A549 (cell line): ENCODE measurements at regions not wholly inside any gene's neighbourhood (a gene's known extent, or its start where the extent isn't known, plus 50 kb on each side); places are given as distances from the start of the nearest gene placed in this dataset.

Experiments
- ATAC-seq, 2 experiments: fragments of 200-7000 bp in 1 of 2; fragments of >200 bp in 1 of 2; cut with Nextera tagmentation in 1 of 2; cut with Tn5 transposase in 1 of 2; 3 replicates each; pipeline versions ENCODE4 v1.8.0 to v1.9.1; 2018 to 2020; ENCODE audit warnings: mild to moderate bottlenecking in 1 of 2, moderate library complexity in 1 of 2
- CTCF ChIA-PET: fragments of 300-600 bp; sonication (Branson Sonifier 250); formaldehyde crosslinking; extraction: SDS; loops from one replicate; lab custom pipeline; 2021; ENCODE audit warnings: antibody characterized with exemption, inconsistent platforms; lab: Yijun Ruan, JAX
- POLR2A ChIA-PET: fragments of 350-600 bp; formaldehyde crosslinking; extraction: SDS; loops from one replicate; lab custom pipeline; 2021; ENCODE audit warnings: antibody characterized with exemption, inconsistent platforms; lab: Yijun Ruan, JAX
- DNase-seq, 2 experiments: peaks; one replicate each; pipeline versions ENCODE4 v3.0.0 to v3.0.0-alpha.2; 2011 to 2016; ENCODE audit warnings: low read depth in 1 of 2, low spot score in 1 of 2
- FAIRE-seq: peaks from 2 replicates; lab custom pipeline; 2011; peaks lifted over from hg19 to GRCh38; lab: Jason Lieb, UNC
- H3K27ac ChIP-seq, 2 experiments: fragments of >200 bp; sonication (Bioruptor Twin); formaldehyde crosslinking; 3 replicates each; pipeline ENCODE4 v1.5.1; 2016 to 2017
- H3K4me1 ChIP-seq: fragments of >200 bp; sonication (Bioruptor Twin); formaldehyde crosslinking; 3 replicates; pipeline ENCODE4 v1.6.1; 2016
- H3K4me2 ChIP-seq: fragments of >200 bp; sonication (Bioruptor Twin); formaldehyde crosslinking; 3 replicates; pipeline ENCODE4 v1.6.1; 2016
- H3K4me3 ChIP-seq: fragments of >200 bp; sonication (Bioruptor Twin); formaldehyde crosslinking; 3 replicates; pipeline ENCODE4 v1.5.1; 2016
- H3K9me3 ChIP-seq: fragments of >200 bp; sonication (Bioruptor Twin); formaldehyde crosslinking; 3 replicates; pipeline ENCODE4 v1.6.1; 2016
- CHD2 ChIP-seq: fragments of 150-350 bp; IDR thresholded peaks from 2 replicates; pipeline ENCODE4 v1.6.1; 2014; ENCODE audit warnings: low read length; ENCODE audit not compliant: partially characterized antibody
- EHF ChIP-seq: fragments of 250-450 bp; sonication (Bioruptor Pico); IDR thresholded peaks from 2 replicates; pipeline ENCODE4 v1.5.0; 2020; ENCODE audit warnings: mild to moderate bottlenecking
- FOSB ChIP-seq: fragments of 250-450 bp; sonication (Bioruptor Pico); IDR thresholded peaks from 2 replicates; pipeline ENCODE4 v1.5.0; 2020; ENCODE audit warnings: mild to moderate bottlenecking, moderate library complexity
- FOSL2 ChIP-seq, 2 experiments: fragments of 450-650 bp in 1 of 2; fragments of >200 bp in 1 of 2; sonication (Bioruptor Twin) in 1 of 2; formaldehyde crosslinking; IDR thresholded peaks; 2 replicates each; pipeline versions ENCODE4 v1.5.0 to v1.6.1; 2016 to 2020; ENCODE audit warnings: mild to moderate bottlenecking in 1 of 2, moderate library complexity in 1 of 2
- FOXS1 ChIP-seq: fragments of 250-450 bp; sonication (Bioruptor Pico); IDR thresholded peaks from 2 replicates; pipeline ENCODE4 v1.5.0; 2020; ENCODE audit warnings: mild to moderate bottlenecking, moderate library complexity
- GATA3 ChIP-seq: IDR thresholded peaks from 2 replicates; pipeline ENCODE4 v1.6.1; 2012; ENCODE audit warnings: borderline replicate concordance
- HDAC2 ChIP-seq: fragments of 200-600 bp; sonication (generic); IDR thresholded peaks from 2 replicates; pipeline ENCODE4 v1.6.1; 2016
- HOXA7 ChIP-seq: fragments of 250-450 bp; sonication (Bioruptor Pico); IDR thresholded peaks from 2 replicates; pipeline ENCODE4 v1.5.0; 2020; ENCODE audit warnings: mild to moderate bottlenecking, moderate library complexity
- HOXB13 ChIP-seq: fragments of 250-450 bp; sonication (Bioruptor Pico); IDR thresholded peaks from 2 replicates; pipeline ENCODE4 v1.5.0; 2020; ENCODE audit warnings: low read depth, mild to moderate bottlenecking, moderate library complexity
- HOXB5 ChIP-seq: fragments of 250-450 bp; sonication (Bioruptor Pico); IDR thresholded peaks from 2 replicates; pipeline ENCODE4 v1.5.0; 2020; ENCODE audit warnings: mild to moderate bottlenecking, moderate library complexity
- MAFK ChIP-seq: fragments of 450-650 bp; IDR thresholded peaks from 2 replicates; pipeline ENCODE4 v1.6.1; 2014; ENCODE audit not compliant: partially characterized antibody
- NR3C1 ChIP-seq: fragments of >200 bp; sonication (Bioruptor Twin); formaldehyde crosslinking; IDR thresholded peaks from 3 replicates; pipeline ENCODE4 v1.6.1; 2017
- SREBF2 ChIP-seq: fragments of 450-650 bp; IDR thresholded peaks from 2 replicates; pipeline ENCODE4 v1.6.1; 2014; ENCODE audit warnings: mild to moderate bottlenecking, moderate library complexity
- ZC3H11A ChIP-seq: fragments of 450-650 bp; IDR thresholded peaks from 2 replicates; pipeline ENCODE4 v1.6.1; 2014; ENCODE audit warnings: antibody characterized with exemption, mild to moderate bottlenecking
- WGBS: methylation state at CpG from one replicate; pipeline ENCODE4 v1.1.6; 2017; ENCODE audit errors: missing lambda C conversion rate; 5-methylcytosine and 5-hydroxymethylcytosine counted together
- TF ChIP-seq, protein P1 (sequence below): fragments of >200 bp; sonication (Bioruptor Twin); formaldehyde crosslinking; IDR thresholded peaks from 3 replicates; pipeline ENCODE4 v1.5.1; 2016
- TF ChIP-seq, protein P2 (sequence below): IDR thresholded peaks from 2 replicates; pipeline ENCODE4 v1.6.1; 2012; ENCODE audit warnings: low read depth, borderline replicate concordance
- TF ChIP-seq, protein P3 (sequence below): fragments of >200 bp; sonication (Bioruptor Twin); formaldehyde crosslinking; IDR thresholded peaks from 2 replicates; pipeline ENCODE4 v1.6.1; 2016
- TF ChIP-seq, protein P4 (sequence below): fragments of 250-450 bp; sonication (Bioruptor Pico); IDR thresholded peaks from 2 replicates; pipeline ENCODE4 v1.5.0; 2020; ENCODE audit warnings: low read depth, mild to moderate bottlenecking, moderate library complexity
- TF ChIP-seq, protein P5 (sequence below): IDR thresholded peaks from 2 replicates; pipeline ENCODE4 v1.6.1; 2012
- TF ChIP-seq, protein P6 (sequence below): fragments of 200-600 bp; sonication (generic); IDR thresholded peaks from 2 replicates; pipeline ENCODE4 v1.6.1; 2016; ENCODE audit warnings: antibody characterized with exemption, mild to moderate bottlenecking, moderate library complexity
- TF ChIP-seq, protein P7 (sequence below): fragments of 250-450 bp; sonication (Bioruptor Pico); IDR thresholded peaks from 2 replicates; pipeline ENCODE4 v1.5.0; 2021; ENCODE audit warnings: mild to moderate bottlenecking, moderate library complexity, borderline replicate concordance

DNA sequence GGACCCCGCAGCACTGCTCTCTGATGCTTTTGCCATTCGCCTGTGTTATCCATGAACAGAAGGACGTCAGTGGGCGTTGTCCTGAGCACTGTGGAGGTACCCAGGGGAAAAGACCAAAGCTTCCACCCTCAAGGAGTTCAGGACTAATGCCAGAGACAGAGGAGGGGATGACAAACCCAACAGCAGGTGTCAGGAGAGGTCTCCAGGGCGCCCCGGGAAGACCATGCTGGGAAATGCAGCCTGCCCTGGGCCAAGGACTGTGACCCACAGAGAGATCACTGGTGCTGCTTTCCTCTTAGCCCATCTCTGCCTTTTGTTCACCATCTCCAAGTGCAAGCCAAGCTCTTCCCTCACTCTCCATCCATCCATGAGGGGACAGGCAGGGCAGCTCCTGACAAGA, 166.8 kb upstream of the PFKP start:
- no peak for TF ChIP-seq FOXS1
- TF ChIP-seq, protein P1, sequence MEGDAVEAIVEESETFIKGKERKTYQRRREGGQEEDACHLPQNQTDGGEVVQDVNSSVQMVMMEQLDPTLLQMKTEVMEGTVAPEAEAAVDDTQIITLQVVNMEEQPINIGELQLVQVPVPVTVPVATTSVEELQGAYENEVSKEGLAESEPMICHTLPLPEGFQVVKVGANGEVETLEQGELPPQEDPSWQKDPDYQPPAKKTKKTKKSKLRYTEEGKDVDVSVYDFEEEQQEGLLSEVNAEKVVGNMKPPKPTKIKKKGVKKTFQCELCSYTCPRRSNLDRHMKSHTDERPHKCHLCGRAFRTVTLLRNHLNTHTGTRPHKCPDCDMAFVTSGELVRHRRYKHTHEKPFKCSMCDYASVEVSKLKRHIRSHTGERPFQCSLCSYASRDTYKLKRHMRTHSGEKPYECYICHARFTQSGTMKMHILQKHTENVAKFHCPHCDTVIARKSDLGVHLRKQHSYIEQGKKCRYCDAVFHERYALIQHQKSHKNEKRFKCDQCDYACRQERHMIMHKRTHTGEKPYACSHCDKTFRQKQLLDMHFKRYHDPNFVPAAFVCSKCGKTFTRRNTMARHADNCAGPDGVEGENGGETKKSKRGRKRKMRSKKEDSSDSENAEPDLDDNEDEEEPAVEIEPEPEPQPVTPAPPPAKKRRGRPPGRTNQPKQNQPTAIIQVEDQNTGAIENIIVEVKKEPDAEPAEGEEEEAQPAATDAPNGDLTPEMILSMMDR = no peak
- no peak for TF ChIP-seq ZC3H11A
- no peak for TF ChIP-seq HOXA7 (CRISPR knock-in tag)
- TF ChIP-seq HOXB5 = no peak
- TF ChIP-seq, protein P2, sequence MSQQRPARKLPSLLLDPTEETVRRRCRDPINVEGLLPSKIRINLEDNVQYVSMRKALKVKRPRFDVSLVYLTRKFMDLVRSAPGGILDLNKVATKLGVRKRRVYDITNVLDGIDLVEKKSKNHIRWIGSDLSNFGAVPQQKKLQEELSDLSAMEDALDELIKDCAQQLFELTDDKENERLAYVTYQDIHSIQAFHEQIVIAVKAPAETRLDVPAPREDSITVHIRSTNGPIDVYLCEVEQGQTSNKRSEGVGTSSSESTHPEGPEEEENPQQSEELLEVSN = no peak
- TF ChIP-seq GATA3 = no peak
- TF ChIP-seq, protein P3, sequence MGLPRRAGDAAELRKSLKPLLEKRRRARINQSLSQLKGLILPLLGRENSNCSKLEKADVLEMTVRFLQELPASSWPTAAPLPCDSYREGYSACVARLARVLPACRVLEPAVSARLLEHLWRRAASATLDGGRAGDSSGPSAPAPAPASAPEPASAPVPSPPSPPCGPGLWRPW = no peak
- TF ChIP-seq EHF (CRISPR knock-in tag) = no peak
- TF ChIP-seq, protein P4, sequence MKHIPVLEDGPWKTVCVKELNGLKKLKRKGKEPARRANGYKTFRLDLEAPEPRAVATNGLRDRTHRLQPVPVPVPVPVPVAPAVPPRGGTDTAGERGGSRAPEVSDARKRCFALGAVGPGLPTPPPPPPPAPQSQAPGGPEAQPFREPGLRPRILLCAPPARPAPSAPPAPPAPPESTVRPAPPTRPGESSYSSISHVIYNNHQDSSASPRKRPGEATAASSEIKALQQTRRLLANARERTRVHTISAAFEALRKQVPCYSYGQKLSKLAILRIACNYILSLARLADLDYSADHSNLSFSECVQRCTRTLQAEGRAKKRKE (CRISPR knock-in tag) = no peak
- no peak for TF ChIP-seq SREBF2
- TF ChIP-seq CHD2 = no peak
- no peak for TF ChIP-seq NR3C1
- TF ChIP-seq, protein P5, sequence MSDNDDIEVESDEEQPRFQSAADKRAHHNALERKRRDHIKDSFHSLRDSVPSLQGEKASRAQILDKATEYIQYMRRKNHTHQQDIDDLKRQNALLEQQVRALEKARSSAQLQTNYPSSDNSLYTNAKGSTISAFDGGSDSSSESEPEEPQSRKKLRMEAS = no peak
- no peak for TF ChIP-seq MAFK
- TF ChIP-seq, all 56 proteins: peak for 0
- ChIA-PET POLR2A (no interaction called here), CTCF (interaction anchor here (0.9 to 1.7 kb wide), 3 partner anchors 21 to 143 kb away, joined by 3 to 7 read pairs (median 3); no protein-coding TSS in a partner anchor)
- no peak for DNase-seq
- ATAC-seq = no peak
- FAIRE-seq = no peak
- Histone ChIP-seq H3K9me3 (no peaks in the 10 kb centered on the region), H3K4me1 (no peaks in the 10 kb centered on the region), H3K4me3 (no peak overlapping the region), H3K27ac (no peak overlapping the region), H3K4me2 (no peak overlapping the region)
- 44% methylated on average over 6 of the region's 6 CpGs for WGBS

DNA sequence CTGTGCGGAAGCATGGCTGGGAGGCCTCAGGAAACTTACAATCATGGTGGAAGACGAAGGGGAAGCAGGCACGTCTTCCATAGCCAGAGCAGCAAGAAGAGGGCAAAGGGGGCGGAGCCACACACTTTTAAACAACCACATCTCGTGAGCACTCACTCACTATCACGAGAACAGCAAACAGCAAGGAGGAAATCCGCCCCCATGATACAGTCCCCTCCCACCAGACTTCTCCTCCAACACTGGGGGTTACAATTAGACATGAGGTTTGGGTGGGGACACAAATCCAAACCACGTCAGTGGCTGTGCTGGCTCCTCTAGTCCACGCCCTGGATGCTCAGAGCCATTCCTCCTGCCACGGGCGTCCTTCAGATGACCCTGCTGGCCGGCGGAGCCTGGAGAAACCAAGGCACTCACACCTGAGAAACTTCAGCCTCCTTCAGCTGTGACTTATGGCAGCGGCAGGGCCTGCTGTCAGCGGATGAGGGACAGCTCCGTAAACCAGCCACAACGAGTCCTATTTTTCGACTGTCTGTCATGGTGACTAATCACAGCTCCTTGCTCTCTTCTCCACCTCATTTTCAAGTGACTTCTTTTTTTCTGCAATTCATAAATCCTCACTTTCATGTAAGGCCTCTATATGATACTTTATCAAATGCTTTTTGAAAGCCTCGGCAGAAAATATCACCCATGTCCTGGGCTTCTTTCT, 167.9 kb upstream of the PFKP start:
- WGBS = 62% methylated on average over 19 of the region's 19 CpGs
- ChIA-PET POLR2A (no interaction called here), CTCF (interaction anchor here (0.8 to 1.7 kb wide), 2 partner anchors 23 to 144 kb away, joined by 3 to 7 read pairs; no protein-coding TSS in a partner anchor)
- Histone ChIP-seq H3K9me3 (no peaks in the 10 kb centered on the region), H3K4me1 (no peaks in the 10 kb centered on the region), H3K4me2 (no peak overlapping the region), H3K27ac (no peak overlapping the region), H3K4me3 (no peak overlapping the region)
- ATAC-seq = no peak
- FAIRE-seq = no peak
- TF ChIP-seq, protein P6, sequence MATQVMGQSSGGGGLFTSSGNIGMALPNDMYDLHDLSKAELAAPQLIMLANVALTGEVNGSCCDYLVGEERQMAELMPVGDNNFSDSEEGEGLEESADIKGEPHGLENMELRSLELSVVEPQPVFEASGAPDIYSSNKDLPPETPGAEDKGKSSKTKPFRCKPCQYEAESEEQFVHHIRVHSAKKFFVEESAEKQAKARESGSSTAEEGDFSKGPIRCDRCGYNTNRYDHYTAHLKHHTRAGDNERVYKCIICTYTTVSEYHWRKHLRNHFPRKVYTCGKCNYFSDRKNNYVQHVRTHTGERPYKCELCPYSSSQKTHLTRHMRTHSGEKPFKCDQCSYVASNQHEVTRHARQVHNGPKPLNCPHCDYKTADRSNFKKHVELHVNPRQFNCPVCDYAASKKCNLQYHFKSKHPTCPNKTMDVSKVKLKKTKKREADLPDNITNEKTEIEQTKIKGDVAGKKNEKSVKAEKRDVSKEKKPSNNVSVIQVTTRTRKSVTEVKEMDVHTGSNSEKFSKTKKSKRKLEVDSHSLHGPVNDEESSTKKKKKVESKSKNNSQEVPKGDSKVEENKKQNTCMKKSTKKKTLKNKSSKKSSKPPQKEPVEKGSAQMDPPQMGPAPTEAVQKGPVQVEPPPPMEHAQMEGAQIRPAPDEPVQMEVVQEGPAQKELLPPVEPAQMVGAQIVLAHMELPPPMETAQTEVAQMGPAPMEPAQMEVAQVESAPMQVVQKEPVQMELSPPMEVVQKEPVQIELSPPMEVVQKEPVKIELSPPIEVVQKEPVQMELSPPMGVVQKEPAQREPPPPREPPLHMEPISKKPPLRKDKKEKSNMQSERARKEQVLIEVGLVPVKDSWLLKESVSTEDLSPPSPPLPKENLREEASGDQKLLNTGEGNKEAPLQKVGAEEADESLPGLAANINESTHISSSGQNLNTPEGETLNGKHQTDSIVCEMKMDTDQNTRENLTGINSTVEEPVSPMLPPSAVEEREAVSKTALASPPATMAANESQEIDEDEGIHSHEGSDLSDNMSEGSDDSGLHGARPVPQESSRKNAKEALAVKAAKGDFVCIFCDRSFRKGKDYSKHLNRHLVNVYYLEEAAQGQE = no peak
- TF ChIP-seq, protein P7, sequence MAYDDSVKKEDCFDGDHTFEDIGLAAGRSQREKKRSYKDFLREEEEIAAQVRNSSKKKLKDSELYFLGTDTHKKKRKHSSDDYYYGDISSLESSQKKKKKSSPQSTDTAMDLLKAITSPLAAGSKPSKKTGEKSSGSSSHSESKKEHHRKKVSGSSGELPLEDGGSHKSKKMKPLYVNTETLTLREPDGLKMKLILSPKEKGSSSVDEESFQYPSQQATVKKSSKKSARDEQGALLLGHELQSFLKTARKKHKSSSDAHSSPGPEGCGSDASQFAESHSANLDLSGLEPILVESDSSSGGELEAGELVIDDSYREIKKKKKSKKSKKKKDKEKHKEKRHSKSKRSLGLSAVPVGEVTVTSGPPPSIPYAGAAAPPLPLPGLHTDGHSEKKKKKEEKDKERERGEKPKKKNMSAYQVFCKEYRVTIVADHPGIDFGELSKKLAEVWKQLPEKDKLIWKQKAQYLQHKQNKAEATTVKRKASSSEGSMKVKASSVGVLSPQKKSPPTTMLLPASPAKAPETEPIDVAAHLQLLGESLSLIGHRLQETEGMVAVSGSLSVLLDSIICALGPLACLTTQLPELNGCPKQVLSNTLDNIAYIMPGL = no peak
- TF ChIP-seq FOSL2 (IDR thresholded peaks at IDR 0.05) (no peak), FOSL2 (CRISPR knock-in tag; IDR thresholded peaks at IDR 0.05) (no peak), HDAC2 (no peak), FOSB (CRISPR knock-in tag) (no peak), HOXB13 (CRISPR knock-in tag) (no peak)
- DNase-seq = no peak
